Colon (tissue), 2 donors: ENCODE measurements at regions not wholly inside any gene's neighbourhood (a gene's known extent, or its start where the extent isn't known, plus 50 kb on each side); places are given as distances from the start of the nearest gene placed in this dataset.
"Not testable (repeated sequence)": the region's sequence is repeated elsewhere in the genome, so short reads cannot be mapped to it uniquely, and the experiment has no call there.

Experiments
- FAIRE-seq: peaks from 2 replicates; lab custom pipeline; 2012; peaks lifted over from hg19 to GRCh38; lab: Jason Lieb, UNC
- donor health status: control.
- donor health status: control.

DNA sequence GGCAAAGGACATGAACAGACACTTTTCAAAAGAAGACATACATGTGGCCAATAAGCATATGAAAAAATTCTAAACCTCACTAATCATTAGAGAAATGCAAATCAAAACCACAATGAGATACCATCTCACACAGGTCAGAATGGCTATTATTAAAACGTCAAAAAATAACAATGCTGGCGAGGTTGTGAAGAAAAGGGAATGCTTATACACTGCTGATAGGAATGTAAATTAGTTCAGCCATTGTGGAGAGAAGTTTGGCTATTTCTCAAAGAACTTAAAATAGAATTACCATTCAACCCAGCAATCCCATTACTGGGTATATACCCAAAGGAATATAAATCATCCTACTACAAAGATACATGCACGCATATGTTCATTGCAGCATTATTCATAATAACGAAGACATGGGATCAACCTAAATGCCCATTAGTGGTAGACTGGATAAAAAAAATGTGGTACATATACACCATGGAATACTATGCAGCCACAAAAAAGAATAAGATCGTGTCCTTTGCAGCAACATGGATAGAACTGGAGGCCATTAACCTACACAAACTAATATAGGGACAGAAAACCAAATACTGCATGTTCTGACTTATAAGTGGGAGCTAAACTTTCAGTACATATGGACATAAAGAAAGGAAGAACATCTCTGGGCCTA is 101.7 kb downstream of the KLF5 start:
- not testable (repeated sequence) for FAIRE-seq

DNA sequence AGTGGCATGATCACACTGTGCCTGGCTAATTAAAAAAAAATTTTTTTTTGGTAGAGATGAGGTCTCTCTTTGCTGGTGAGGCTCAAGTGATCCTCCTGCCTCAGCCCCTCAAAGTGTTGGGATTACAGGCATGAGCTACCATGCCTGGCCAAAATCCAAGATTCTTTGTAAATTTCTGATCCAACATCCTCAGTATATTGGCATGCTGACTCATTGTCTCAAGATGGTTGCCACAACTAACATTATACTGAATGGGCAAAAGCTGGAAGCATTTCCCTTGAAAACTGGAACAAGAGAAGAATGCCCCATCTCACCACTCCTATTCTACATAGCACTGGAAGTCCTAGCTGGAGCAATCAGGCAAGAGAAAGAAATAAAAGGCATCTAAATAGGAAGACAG is 100.0 kb downstream of the KLF5 start:
- no peak for FAIRE-seq

- no peak for FAIRE-seq
These were observed 98.2 kb downstream of the KLF5 start for GRCh38 chr13:73157031-73157430.

- FAIRE-seq: no peak
These were observed 87.9 kb downstream of the KLF5 start for GRCh38 chr13:73146707-73147106.

DNA sequence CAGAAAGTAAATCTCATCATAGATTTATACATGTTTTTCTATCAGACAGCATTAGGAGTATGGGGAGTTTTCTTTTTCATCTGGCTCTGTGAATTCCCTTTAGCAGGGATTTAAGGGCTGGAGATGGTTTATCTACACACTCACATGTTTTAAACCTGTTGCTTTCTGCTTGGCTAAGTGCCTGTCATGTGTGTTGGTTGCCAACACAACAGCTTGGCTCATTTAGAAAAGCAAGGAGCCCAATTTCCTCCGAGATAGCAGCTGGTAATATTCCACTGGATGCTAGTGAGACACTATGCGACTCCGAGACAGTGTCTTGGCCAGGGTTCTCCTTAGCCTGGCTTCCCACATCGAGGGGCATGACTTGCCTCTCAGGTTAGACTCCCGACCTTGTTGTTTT is 83.3 kb downstream of the KLF5 start:
- FAIRE-seq: no peak

- FAIRE-seq: no peak
These were observed 82.5 kb downstream of the KLF5 start for GRCh38 chr13:73141292-73141771.

DNA sequence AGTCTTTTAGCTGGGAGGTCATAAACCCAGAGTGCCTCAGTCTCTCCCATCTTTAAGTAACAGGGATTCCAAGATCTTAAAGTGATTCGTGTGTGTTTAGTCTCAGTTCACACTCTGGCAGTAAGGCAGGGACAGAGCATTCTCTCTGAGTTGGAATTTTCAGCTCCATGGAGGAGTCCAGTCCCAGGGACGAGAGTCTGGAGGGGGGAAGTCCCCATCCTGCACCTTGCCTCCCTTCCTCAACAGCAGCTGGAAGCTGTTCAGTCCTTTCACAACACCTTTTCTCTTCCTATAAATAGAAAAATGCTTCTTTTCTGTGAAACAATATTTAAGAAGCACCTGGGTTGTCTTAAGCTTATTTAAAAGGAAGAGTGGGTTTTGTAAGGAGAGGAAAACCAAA is 82.0 kb downstream of the KLF5 start:
- FAIRE-seq: no peak

- FAIRE-seq: no peak
These were observed 80.1 kb downstream of the KLF5 start for GRCh38 chr13:73138638-73139491.

DNA sequence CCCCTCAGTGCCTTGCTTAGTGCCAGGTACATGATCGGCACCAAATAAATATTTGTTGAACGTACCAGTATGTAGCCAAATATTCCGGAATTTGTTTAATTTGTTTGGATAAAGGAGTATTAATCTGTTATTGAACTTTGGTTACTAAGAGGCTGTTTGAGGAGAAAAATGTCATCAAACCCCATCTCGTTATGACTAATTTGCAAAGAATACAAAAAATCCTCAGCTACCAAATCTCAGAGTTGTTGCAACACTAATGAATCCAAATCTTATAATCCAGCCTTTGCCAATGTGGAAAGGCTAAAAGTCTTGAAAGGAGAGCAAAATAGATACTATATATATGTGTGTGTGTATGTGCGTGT is 79.5 kb downstream of the KLF5 start:
- FAIRE-seq: no peak

DNA sequence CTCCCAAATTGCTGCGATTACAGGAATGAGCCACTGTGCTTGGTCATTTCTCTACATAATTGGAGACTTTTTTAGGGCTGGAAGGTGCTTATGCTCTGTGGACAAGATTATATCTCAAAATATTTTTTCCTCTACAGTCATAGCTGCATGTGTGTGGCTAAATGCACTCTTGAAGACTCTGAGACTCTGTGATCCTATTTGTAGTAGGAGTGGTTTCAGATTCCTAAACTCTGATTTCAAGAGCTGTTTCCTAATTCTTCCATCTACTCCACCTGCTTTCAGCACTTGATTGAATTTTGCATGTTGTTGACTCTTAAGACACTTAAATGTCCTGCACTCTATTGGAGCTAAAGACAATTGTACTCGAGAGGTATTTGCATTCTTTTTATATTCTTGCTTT is 78.0 kb downstream of the KLF5 start:
- FAIRE-seq: no peak

DNA sequence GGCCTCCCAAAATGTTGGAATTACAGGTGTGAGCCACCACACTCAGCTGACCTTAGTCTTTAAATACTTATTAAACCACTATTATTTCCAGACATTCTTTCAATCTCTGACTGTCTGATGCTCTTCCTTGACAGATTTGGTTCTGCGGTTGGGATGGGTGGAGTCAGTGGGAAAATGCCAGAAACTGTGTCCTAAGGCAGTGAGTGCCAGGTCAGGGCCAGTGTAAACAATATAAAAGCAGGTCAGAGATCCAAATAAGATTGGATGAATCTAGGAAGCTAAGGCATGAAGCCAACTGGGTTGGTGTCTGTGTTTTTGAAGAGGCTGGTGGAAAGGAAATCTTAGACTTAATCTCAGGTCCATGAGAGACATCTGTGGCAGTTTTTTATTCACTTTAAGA is 74.7 kb downstream of the KLF5 start:
- no peak for FAIRE-seq

DNA sequence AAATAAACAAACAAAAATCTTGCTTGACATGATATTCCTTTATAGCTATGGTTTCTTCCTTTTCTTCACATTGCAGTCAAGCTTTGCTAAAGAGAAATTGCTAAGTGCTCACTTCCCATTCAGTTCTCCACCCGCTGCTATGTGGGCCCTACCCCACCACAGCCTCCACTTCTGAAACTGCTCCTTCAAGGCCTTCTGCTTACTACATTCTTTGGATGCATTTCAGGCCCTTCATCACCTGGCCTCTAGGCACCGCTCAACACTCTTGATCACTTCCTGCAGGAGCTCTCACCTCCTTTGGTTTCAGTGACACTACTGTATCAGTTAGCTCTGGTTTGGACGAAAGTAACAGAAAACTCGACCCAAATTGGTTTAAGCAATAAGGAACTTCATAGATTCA is 72.4 kb downstream of the KLF5 start:
- no peak for FAIRE-seq

DNA sequence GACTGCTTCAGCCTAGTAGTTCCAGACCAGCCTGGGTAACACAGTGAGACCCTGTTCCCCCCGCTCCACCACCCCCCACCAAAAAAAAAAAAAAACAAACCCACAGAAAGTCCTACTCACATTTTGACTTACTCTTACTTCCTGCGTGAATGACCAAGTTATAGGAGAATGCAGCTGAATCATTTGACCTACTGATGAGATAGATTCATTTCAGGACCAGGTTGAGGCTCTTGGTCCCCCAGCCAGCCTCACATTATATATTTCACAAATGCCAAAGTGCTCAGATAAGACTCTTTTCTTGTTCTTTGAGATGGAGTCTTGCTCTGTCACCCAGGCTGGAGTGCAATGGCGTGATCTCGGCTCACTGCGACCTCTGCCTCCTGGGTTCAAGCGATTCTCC is 70.2 kb downstream of the KLF5 start:
- no peak for FAIRE-seq
